GM12872 (cell line): ENCODE measurements at regions not wholly inside any gene's neighbourhood (a gene's known extent, or its start where the extent isn't known, plus 50 kb on each side); places are given as distances from the start of the nearest gene placed in this dataset.

Source experiments
- CTCF ChIP-seq: IDR thresholded peaks from 3 replicates; pipeline ENCODE4 v1.5.1; 2011; ENCODE audit warnings: low read depth, mild to moderate bottlenecking, low read length, moderate library complexity; ENCODE audit not compliant: insufficient read depth

- no peak for TF ChIP-seq CTCF
These were observed 243.9 kb upstream of the CIBAR2 start for GRCh38 chr16:85356157-85356556.

GRCh38 chr16:85357323-85357722, 245.1 kb upstream of the CIBAR2 start:
- TF ChIP-seq CTCF: no peak

- TF ChIP-seq CTCF: no peak
These were observed 245.7 kb upstream of the CIBAR2 start for GRCh38 chr16:85357924-85358505.

GRCh38 chr16:85358704-85359146, 246.5 kb upstream of the CIBAR2 start:
- TF ChIP-seq CTCF: no peak

- no peak for TF ChIP-seq CTCF
These were observed 247.0 kb upstream of the CIBAR2 start for GRCh38 chr16:85359147-85359822.

GRCh38 chr16:85360323-85361277, 248.3 kb upstream of the CIBAR2 start:
- no peak for TF ChIP-seq CTCF
